ENCODE measurements at regions not wholly inside any gene's neighbourhood (a gene's known extent, or its start where the extent isn't known, plus 50 kb on each side); places are given as distances from the start of the nearest gene placed in this dataset.
A peak's percentile ranks its signal among the peaks of the same experiment; 100 is the strongest.

DNA sequence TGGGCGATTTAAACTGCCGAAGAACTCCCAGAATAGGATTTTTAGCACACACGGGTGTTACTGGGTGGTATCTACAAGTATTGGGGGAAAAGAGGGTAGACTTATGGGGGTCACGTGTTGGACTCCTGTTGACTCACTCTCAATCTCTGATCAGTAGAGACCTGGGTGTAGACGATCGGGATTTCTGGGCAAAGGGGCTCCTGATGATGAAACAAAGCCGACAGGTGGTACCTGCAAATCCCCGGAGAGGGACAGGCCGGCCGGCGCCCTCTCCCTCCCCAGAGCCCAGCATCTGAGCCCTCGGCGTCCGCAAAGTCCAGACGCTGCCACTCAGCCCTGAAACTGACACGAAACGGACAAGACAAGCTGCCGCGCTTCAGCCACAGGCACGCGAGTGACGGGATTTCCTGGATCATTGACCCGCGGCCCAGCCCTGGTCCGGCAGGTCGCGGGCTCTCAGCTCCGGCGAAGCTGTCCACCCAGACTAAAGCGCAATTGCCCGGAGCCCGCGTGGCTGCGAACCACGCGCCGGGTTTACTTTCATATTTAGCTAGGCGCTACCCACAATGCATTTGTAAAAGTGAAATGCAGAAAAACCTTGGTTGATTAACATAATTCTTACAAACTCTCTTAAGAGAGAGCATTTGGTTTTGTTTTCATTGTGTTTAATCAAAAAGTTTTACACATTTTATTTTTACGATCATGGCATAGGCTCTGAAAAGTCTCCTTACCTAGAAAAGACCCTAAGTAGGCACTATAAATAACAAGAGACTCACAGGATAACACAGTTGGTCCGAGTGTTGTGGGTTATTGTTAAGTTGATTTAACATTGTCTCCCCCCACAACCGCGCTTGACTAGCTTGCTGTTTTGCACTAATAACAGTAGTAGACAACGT lies 56.9 kb upstream of the EZH2 start (continued):
- TF ChIP-seq, protein P1, sequence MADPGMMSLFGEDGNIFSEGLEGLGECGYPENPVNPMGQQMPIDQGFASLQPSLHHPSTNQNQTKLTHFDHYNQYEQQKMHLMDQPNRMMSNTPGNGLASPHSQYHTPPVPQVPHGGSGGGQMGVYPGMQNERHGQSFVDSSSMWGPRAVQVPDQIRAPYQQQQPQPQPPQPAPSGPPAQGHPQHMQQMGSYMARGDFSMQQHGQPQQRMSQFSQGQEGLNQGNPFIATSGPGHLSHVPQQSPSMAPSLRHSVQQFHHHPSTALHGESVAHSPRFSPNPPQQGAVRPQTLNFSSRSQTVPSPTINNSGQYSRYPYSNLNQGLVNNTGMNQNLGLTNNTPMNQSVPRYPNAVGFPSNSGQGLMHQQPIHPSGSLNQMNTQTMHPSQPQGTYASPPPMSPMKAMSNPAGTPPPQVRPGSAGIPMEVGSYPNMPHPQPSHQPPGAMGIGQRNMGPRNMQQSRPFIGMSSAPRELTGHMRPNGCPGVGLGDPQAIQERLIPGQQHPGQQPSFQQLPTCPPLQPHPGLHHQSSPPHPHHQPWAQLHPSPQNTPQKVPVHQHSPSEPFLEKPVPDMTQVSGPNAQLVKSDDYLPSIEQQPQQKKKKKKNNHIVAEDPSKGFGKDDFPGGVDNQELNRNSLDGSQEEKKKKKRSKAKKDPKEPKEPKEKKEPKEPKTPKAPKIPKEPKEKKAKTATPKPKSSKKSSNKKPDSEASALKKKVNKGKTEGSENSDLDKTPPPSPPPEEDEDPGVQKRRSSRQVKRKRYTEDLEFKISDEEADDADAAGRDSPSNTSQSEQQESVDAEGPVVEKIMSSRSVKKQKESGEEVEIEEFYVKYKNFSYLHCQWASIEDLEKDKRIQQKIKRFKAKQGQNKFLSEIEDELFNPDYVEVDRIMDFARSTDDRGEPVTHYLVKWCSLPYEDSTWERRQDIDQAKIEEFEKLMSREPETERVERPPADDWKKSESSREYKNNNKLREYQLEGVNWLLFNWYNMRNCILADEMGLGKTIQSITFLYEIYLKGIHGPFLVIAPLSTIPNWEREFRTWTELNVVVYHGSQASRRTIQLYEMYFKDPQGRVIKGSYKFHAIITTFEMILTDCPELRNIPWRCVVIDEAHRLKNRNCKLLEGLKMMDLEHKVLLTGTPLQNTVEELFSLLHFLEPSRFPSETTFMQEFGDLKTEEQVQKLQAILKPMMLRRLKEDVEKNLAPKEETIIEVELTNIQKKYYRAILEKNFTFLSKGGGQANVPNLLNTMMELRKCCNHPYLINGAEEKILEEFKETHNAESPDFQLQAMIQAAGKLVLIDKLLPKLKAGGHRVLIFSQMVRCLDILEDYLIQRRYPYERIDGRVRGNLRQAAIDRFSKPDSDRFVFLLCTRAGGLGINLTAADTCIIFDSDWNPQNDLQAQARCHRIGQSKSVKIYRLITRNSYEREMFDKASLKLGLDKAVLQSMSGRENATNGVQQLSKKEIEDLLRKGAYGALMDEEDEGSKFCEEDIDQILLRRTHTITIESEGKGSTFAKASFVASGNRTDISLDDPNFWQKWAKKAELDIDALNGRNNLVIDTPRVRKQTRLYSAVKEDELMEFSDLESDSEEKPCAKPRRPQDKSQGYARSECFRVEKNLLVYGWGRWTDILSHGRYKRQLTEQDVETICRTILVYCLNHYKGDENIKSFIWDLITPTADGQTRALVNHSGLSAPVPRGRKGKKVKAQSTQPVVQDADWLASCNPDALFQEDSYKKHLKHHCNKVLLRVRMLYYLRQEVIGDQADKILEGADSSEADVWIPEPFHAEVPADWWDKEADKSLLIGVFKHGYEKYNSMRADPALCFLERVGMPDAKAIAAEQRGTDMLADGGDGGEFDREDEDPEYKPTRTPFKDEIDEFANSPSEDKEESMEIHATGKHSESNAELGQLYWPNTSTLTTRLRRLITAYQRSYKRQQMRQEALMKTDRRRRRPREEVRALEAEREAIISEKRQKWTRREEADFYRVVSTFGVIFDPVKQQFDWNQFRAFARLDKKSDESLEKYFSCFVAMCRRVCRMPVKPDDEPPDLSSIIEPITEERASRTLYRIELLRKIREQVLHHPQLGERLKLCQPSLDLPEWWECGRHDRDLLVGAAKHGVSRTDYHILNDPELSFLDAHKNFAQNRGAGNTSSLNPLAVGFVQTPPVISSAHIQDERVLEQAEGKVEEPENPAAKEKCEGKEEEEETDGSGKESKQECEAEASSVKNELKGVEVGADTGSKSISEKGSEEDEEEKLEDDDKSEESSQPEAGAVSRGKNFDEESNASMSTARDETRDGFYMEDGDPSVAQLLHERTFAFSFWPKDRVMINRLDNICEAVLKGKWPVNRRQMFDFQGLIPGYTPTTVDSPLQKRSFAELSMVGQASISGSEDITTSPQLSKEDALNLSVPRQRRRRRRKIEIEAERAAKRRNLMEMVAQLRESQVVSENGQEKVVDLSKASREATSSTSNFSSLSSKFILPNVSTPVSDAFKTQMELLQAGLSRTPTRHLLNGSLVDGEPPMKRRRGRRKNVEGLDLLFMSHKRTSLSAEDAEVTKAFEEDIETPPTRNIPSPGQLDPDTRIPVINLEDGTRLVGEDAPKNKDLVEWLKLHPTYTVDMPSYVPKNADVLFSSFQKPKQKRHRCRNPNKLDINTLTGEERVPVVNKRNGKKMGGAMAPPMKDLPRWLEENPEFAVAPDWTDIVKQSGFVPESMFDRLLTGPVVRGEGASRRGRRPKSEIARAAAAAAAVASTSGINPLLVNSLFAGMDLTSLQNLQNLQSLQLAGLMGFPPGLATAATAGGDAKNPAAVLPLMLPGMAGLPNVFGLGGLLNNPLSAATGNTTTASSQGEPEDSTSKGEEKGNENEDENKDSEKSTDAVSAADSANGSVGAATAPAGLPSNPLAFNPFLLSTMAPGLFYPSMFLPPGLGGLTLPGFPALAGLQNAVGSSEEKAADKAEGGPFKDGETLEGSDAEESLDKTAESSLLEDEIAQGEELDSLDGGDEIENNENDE (IDR thresholded peaks at IDR 0.05; ENCODE audit: insufficient replicate concordance, low read length): no peak
- TF ChIP-seq, protein P2, sequence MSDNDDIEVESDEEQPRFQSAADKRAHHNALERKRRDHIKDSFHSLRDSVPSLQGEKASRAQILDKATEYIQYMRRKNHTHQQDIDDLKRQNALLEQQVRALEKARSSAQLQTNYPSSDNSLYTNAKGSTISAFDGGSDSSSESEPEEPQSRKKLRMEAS (IDR thresholded peaks at IDR 0.05): peak; percentile 47
- TF ChIP-seq JUN (IDR thresholded peaks at IDR 0.05; ENCODE audit: low read depth, low read length): no peak
- 0 out of 2 replicates have a peak, but pooled peaks have one; percentile 5 for TF ChIP-seq JUND (IDR thresholded peaks at IDR 0.05; ENCODE audit: low read length)
- TF ChIP-seq TBP (IDR thresholded peaks at IDR 0.05; ENCODE audit: low read depth, low read length): peak; percentile 100
- no peak for TF ChIP-seq FOSL1 (IDR thresholded peaks at IDR 0.05; ENCODE audit: insufficient read depth, low read depth, low read length)
- no peak for TF ChIP-seq SIX5 (IDR thresholded peaks at IDR 0.05; ENCODE audit: low read depth, low read length)
- TF ChIP-seq SP2 (IDR thresholded peaks at IDR 0.05; ENCODE audit: low read length): no peak
- TF ChIP-seq TAF7 (optimal IDR thresholded peaks at IDR 0.05; ENCODE audit: borderline replicate concordance, low read depth, low read length): peak; percentile 47

All from H1 (cell line).